GM23338 (cell line): ENCODE measurements at regions not wholly inside any gene's neighbourhood (a gene's known extent, or its start where the extent isn't known, plus 50 kb on each side); places are given as distances from the start of the nearest gene placed in this dataset.

Source experiments
- ATAC-seq: fragments of 200-7000 bp; cut with Tn5 transposase; 3 replicates; pipeline ENCODE4 v1.9.1; 2020
- DNase-seq: peaks from one replicate; pipeline ENCODE4 v3.0.0-alpha.2; 2015; ENCODE audit warnings: low spot score
- H2AFZ ChIP-seq: fragments of 200-600 bp; sonication (generic); 2 replicates; pipeline ENCODE4 v1.8.0; 2016; ENCODE audit warnings: antibody characterized with exemption, mild to moderate bottlenecking, moderate library complexity
- H3F3A ChIP-seq: fragments of 200-600 bp; sonication (generic); replicated peaks from 2 replicates; pipeline ENCODE4 v1.8.0; 2017; ENCODE audit warnings: antibody characterized with exemption, mixed run types, low read depth
- H3K27ac ChIP-seq: fragments of 200-600 bp; sonication (generic); 2 replicates; pipeline ENCODE4 v1.6.1; 2016; ENCODE audit warnings: low read depth
- H3K27me3 ChIP-seq: fragments of 200-600 bp; sonication (generic); 2 replicates; pipeline ENCODE4 v1.8.0; 2016; ENCODE audit warnings: mild to moderate bottlenecking, mixed run types, moderate library complexity; ENCODE audit not compliant: insufficient read depth
- H3K36me3 ChIP-seq: fragments of 200-600 bp; sonication (generic); 2 replicates; pipeline ENCODE4 v1.8.0; 2016; ENCODE audit warnings: mild to moderate bottlenecking; ENCODE audit not compliant: insufficient read depth
- H3K4me1 ChIP-seq: fragments of 200-600 bp; sonication (generic); 2 replicates; pipeline ENCODE4 v1.8.0; 2016; ENCODE audit warnings: mild to moderate bottlenecking, moderate library complexity; ENCODE audit not compliant: insufficient read depth
- H3K4me2 ChIP-seq: fragments of 200-600 bp; sonication (generic); 2 replicates; pipeline ENCODE4 v1.7.1; 2017; ENCODE audit warnings: mixed run types
- H3K4me3 ChIP-seq: fragments of 200-600 bp; sonication (generic); 2 replicates; pipeline ENCODE4 v1.6.1; 2016; ENCODE audit warnings: mixed run types
- H3K79me2 ChIP-seq: fragments of 200-600 bp; sonication (generic); replicated peaks from 2 replicates; pipeline ENCODE4 v1.8.0; 2017; ENCODE audit warnings: mild to moderate bottlenecking; ENCODE audit not compliant: insufficient read depth
- H3K9me2 ChIP-seq: fragments of 200-600 bp; sonication (generic); 2 replicates; pipeline ENCODE4 v1.8.0; 2017; ENCODE audit not compliant: insufficient read depth
- H4K20me1 ChIP-seq: fragments of 200-600 bp; sonication (generic); replicated peaks from 2 replicates; pipeline ENCODE4 v1.8.0; 2017; ENCODE audit warnings: mild to moderate bottlenecking; ENCODE audit not compliant: insufficient read depth
- H3K27ac Mint-ChIP-seq: 2 replicates; pipeline ENCODE4 v1.8.0; 2020; ENCODE audit warnings: inconsistent platforms, mild to moderate bottlenecking, moderate library complexity, mixed read lengths
- H3K27me3 Mint-ChIP-seq: 3 replicates; pipeline ENCODE4 v1.8.0; 2022; ENCODE audit warnings: low read depth, mild to moderate bottlenecking, moderate library complexity, mixed read lengths, inconsistent platforms; ENCODE audit not compliant: insufficient read depth, poor library complexity
- H3K36me3 Mint-ChIP-seq: 3 replicates; pipeline ENCODE4 v1.8.0; 2021; ENCODE audit warnings: low read depth, mild to moderate bottlenecking, inconsistent platforms, moderate library complexity, mixed read lengths
- H3K4me1 Mint-ChIP-seq: 3 replicates; pipeline ENCODE4 v1.8.0; 2020; ENCODE audit warnings: mild to moderate bottlenecking, inconsistent platforms, mixed read lengths
- H3K4me3 Mint-ChIP-seq: 3 replicates; pipeline ENCODE4 v1.8.0; 2021; ENCODE audit warnings: moderate library complexity, mild to moderate bottlenecking, inconsistent platforms, mixed read lengths
- H3K9me3 Mint-ChIP-seq: 3 replicates; pipeline ENCODE4 v1.8.0; 2020; ENCODE audit warnings: moderate library complexity, mild to moderate bottlenecking, inconsistent platforms, mixed read lengths
- CREB1 ChIP-seq: fragments of 250-450 bp; sonication (Bioruptor Pico); IDR thresholded peaks from 2 replicates; pipeline ENCODE4 v1.5.0; 2020; ENCODE audit warnings: low read depth, mild to moderate bottlenecking, moderate library complexity
- CTCF ChIP-seq, 2 experiments: fragments of 200-600 bp in 1 of 2; sonication (generic) in 1 of 2; conservative IDR thresholded peaks; 2 replicates each; pipeline versions ENCODE4 v1.5.1 to v1.6.1; 2016 to 2017; ENCODE audit warnings: antibody characterized with exemption in 2 of 2, low read depth in 2 of 2, mild to moderate bottlenecking in 2 of 2, moderate library complexity in 1 of 2
- EZH2 ChIP-seq: fragments of 200-600 bp; sonication (generic); IDR thresholded peaks from one replicate; pipeline ENCODE4 v1.8.0; 2017; ENCODE audit warnings: antibody characterized with exemption, mild to moderate bottlenecking, low read depth; ENCODE audit not compliant: unreplicated experiment
- EZH2phosphoT487 ChIP-seq: fragments of 200-600 bp; sonication (generic); IDR thresholded peaks from one replicate; pipeline ENCODE4 v1.8.1; 2018; ENCODE audit warnings: antibody characterized with exemption; ENCODE audit not compliant: unreplicated experiment
- JUNB ChIP-seq: IDR thresholded peaks from one replicate; pipeline ENCODE4 v1.6.1; 2016; ENCODE audit warnings: antibody characterized with exemption; ENCODE audit not compliant: unreplicated experiment
- NANOG ChIP-seq: IDR thresholded peaks from 2 replicates; pipeline ENCODE4 v1.6.1; 2016; ENCODE audit warnings: antibody characterized with exemption, borderline replicate concordance
- POLR2AphosphoS5 ChIP-seq: IDR thresholded peaks from 2 replicates; pipeline ENCODE4 v1.6.1; 2016; ENCODE audit warnings: antibody characterized with exemption, low read depth
- STAT1 ChIP-seq: IDR thresholded peaks from one replicate; pipeline ENCODE4 v1.6.1; 2016; ENCODE audit warnings: antibody characterized with exemption; ENCODE audit not compliant: unreplicated experiment
- ZNF114 ChIP-seq: fragments of 250-450 bp; sonication (Bioruptor Pico); IDR thresholded peaks from 2 replicates; pipeline ENCODE4 v1.5.0; 2020; ENCODE audit warnings: mild to moderate bottlenecking, moderate library complexity
- ZNF331 ChIP-seq: fragments of 250-450 bp; sonication (Bioruptor Pico); IDR thresholded peaks from 2 replicates; pipeline ENCODE4 v1.5.0; 2020; ENCODE audit warnings: low read depth, mild to moderate bottlenecking, moderate library complexity
- ZNF462 ChIP-seq: fragments of 250-450 bp; sonication (Bioruptor Pico); IDR thresholded peaks from 2 replicates; pipeline ENCODE4 v1.5.0; 2020; ENCODE audit warnings: mild to moderate bottlenecking, moderate library complexity
- TF ChIP-seq, protein P1 (sequence below): IDR thresholded peaks from one replicate; pipeline ENCODE4 v1.6.1; 2018; ENCODE audit warnings: antibody characterized with exemption; ENCODE audit not compliant: unreplicated experiment
- TF ChIP-seq, protein P2 (sequence below): IDR thresholded peaks from 2 replicates; pipeline ENCODE4 v1.6.1; 2016; ENCODE audit warnings: antibody characterized with exemption

DNA sequence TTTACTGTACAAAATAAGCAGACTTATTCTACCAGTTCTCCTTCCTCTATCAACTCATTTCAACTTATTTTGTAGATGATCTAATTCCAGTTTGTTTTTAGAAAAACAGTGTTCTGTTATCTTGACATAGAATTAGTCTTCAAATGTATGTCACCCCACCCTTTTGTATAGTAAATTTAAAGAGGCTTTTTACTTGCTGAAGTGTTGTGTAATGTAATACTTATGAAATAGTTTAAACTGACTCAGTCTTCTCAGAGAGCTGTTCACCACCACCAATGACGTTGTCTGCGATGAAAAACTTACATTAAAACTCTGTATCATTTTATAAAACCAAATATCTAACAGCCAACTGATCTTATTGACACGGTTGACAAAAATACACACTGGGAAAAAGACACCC lies 82.9 kb downstream of the RAP2B start:
- no peaks in the 10 kb centered on the region for H3K36me3 ChIP-seq
- no peak for DNase-seq
- H3F3A ChIP-seq = no peaks in the 10 kb centered on the region
- H3K27me3 ChIP-seq = no peaks in the 10 kb centered on the region
- H3K4me3 Mint-ChIP-seq = no peak overlapping the region
- no peak overlapping the region for H3K27ac Mint-ChIP-seq
- H3K4me1 Mint-ChIP-seq = no peaks in the 10 kb centered on the region
- no peaks in the 10 kb centered on the region for H3K4me1 ChIP-seq
- no peak for TF ChIP-seq POLR2AphosphoS5
- no peak for TF ChIP-seq CTCF (conservative IDR thresholded peaks at IDR 0.05; ENCODE audit: low read depth in 2 of 2)
- TF ChIP-seq, protein P1, sequence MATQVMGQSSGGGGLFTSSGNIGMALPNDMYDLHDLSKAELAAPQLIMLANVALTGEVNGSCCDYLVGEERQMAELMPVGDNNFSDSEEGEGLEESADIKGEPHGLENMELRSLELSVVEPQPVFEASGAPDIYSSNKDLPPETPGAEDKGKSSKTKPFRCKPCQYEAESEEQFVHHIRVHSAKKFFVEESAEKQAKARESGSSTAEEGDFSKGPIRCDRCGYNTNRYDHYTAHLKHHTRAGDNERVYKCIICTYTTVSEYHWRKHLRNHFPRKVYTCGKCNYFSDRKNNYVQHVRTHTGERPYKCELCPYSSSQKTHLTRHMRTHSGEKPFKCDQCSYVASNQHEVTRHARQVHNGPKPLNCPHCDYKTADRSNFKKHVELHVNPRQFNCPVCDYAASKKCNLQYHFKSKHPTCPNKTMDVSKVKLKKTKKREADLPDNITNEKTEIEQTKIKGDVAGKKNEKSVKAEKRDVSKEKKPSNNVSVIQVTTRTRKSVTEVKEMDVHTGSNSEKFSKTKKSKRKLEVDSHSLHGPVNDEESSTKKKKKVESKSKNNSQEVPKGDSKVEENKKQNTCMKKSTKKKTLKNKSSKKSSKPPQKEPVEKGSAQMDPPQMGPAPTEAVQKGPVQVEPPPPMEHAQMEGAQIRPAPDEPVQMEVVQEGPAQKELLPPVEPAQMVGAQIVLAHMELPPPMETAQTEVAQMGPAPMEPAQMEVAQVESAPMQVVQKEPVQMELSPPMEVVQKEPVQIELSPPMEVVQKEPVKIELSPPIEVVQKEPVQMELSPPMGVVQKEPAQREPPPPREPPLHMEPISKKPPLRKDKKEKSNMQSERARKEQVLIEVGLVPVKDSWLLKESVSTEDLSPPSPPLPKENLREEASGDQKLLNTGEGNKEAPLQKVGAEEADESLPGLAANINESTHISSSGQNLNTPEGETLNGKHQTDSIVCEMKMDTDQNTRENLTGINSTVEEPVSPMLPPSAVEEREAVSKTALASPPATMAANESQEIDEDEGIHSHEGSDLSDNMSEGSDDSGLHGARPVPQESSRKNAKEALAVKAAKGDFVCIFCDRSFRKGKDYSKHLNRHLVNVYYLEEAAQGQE = no peak
- no peak for TF ChIP-seq ZNF331 (CRISPR knock-in tag)
- TF ChIP-seq JUNB = no peak
- no peak for TF ChIP-seq EZH2phosphoT487
- TF ChIP-seq EZH2 = no peak
- no peak for TF ChIP-seq STAT1
- no peak for TF ChIP-seq ZNF114
- TF ChIP-seq, protein P2, sequence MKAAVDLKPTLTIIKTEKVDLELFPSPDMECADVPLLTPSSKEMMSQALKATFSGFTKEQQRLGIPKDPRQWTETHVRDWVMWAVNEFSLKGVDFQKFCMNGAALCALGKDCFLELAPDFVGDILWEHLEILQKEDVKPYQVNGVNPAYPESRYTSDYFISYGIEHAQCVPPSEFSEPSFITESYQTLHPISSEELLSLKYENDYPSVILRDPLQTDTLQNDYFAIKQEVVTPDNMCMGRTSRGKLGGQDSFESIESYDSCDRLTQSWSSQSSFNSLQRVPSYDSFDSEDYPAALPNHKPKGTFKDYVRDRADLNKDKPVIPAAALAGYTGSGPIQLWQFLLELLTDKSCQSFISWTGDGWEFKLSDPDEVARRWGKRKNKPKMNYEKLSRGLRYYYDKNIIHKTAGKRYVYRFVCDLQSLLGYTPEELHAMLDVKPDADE = no peak
- TF ChIP-seq ZNF462 (CRISPR knock-in tag) = no peak
- no peak for TF ChIP-seq CREB1 (CRISPR knock-in tag)
- TF ChIP-seq NANOG = no peak
- H3K9me3 Mint-ChIP-seq = peaks cover 7% of the 10 kb centered on the region; the same call in 2 of the 3 replicates
- no peaks in the 10 kb centered on the region for H4K20me1 ChIP-seq
- no peaks in the 10 kb centered on the region for H3K9me2 ChIP-seq
- no peaks in the 10 kb centered on the region for H3K79me2 ChIP-seq
- no peak overlapping the region for H3K27ac ChIP-seq
- no peak for ATAC-seq
- H3K36me3 Mint-ChIP-seq = 0 out of 3 replicates have a peak, but pooled peaks cover 5% of the 10 kb centered on the region
- H3K4me3 ChIP-seq = no peak overlapping the region
- H3K4me2 ChIP-seq = no peak overlapping the region
- H3K27me3 Mint-ChIP-seq = no peaks in the 10 kb centered on the region
- no peak overlapping the region for H2AFZ ChIP-seq
